Trophoblast cell (in vitro differentiated cells and primary cell): ENCODE measurements at regions not wholly inside any gene's neighbourhood (a gene's known extent, or its start where the extent isn't known, plus 50 kb on each side); places are given as distances from the start of the nearest gene placed in this dataset.

Experiments used
- DNase-seq, 2 donors: peaks; one replicate each; pipeline ENCODE4 v3.0.0-alpha.2; 2016
- H2AFZ ChIP-seq: 2 replicates; pipeline ENCODE4 v1.6.1; 2013; ENCODE audit warnings: low read length, moderate library complexity, mild to moderate bottlenecking; ENCODE audit not compliant: insufficient read depth, poor library complexity
- H2AK5ac ChIP-seq: 2 replicates; pipeline ENCODE4 v1.6.1; 2013; ENCODE audit warnings: mild to moderate bottlenecking, low read length
- H2BK120ac ChIP-seq: 2 replicates; pipeline ENCODE4 v1.6.1; 2013; ENCODE audit warnings: low read length, mild to moderate bottlenecking, moderate library complexity; ENCODE audit not compliant: insufficient read depth, poor library complexity
- H2BK12ac ChIP-seq: 2 replicates; pipeline ENCODE4 v1.6.1; 2013; ENCODE audit warnings: mild to moderate bottlenecking, low read length, moderate library complexity
- H2BK5ac ChIP-seq: 2 replicates; pipeline ENCODE4 v1.6.1; 2013; ENCODE audit warnings: low read length, low read depth, moderate library complexity, mild to moderate bottlenecking; ENCODE audit not compliant: poor library complexity
- H3K14ac ChIP-seq: 2 replicates; pipeline ENCODE4 v1.6.1; 2013; ENCODE audit warnings: mild to moderate bottlenecking, low read length
- H3K18ac ChIP-seq: 2 replicates; pipeline ENCODE4 v1.6.1; 2013; ENCODE audit warnings: mild to moderate bottlenecking, low read length
- H3K23ac ChIP-seq: 2 replicates; pipeline ENCODE4 v1.6.1; 2013; ENCODE audit warnings: low read length
- H3K27ac ChIP-seq: 2 replicates; pipeline ENCODE4 v1.5.1; 2013; ENCODE audit warnings: low read depth, mild to moderate bottlenecking, inconsistent platforms, low read length, moderate library complexity
- H3K27me3 ChIP-seq: 2 replicates; pipeline ENCODE4 v1.6.1; 2013; ENCODE audit warnings: inconsistent platforms, mild to moderate bottlenecking, low read length, moderate library complexity; ENCODE audit not compliant: insufficient read depth
- H3K36me3 ChIP-seq, 2 experiments: 1 replicate in 1 of 2; 2 replicates in 1 of 2; pipeline ENCODE4 v1.6.1; 2013; ENCODE audit warnings: low read length in 2 of 2, mild to moderate bottlenecking in 2 of 2, moderate library complexity in 1 of 2; ENCODE audit not compliant: insufficient read depth in 2 of 2, control insufficient read depth in 1 of 2
- H3K4ac ChIP-seq: 2 replicates; pipeline ENCODE4 v1.6.1; 2013; ENCODE audit warnings: low read depth, mild to moderate bottlenecking, low read length, moderate library complexity
- H3K4me1 ChIP-seq, 2 experiments: 1 replicate in 1 of 2; 2 replicates in 1 of 2; pipeline ENCODE4 v1.6.1; 2013; ENCODE audit warnings: low read length in 2 of 2, mild to moderate bottlenecking in 2 of 2, moderate library complexity in 1 of 2; ENCODE audit not compliant: insufficient read depth in 2 of 2, control insufficient read depth in 1 of 2
- H3K4me2 ChIP-seq: 2 replicates; pipeline ENCODE4 v1.6.1; 2013; ENCODE audit warnings: inconsistent platforms, mild to moderate bottlenecking, low read length, moderate library complexity
- H3K4me3 ChIP-seq: 2 replicates; pipeline ENCODE4 v1.5.1; 2013; ENCODE audit warnings: mild to moderate bottlenecking, low read depth, low read length, inconsistent platforms
- H3K79me1 ChIP-seq: one replicate; pipeline ENCODE4 v1.6.1; 2013; ENCODE audit warnings: low read length
- H3K79me2 ChIP-seq: 2 replicates; pipeline ENCODE4 v1.6.1; 2013; ENCODE audit warnings: low read length, mild to moderate bottlenecking; ENCODE audit not compliant: control insufficient read depth, insufficient read depth, poor library complexity
- H3K9ac ChIP-seq: 2 replicates; pipeline ENCODE4 v1.6.1; 2013; ENCODE audit warnings: mild to moderate bottlenecking, low read length
- H3K9me3 ChIP-seq: 2 replicates; pipeline ENCODE4 v1.6.1; 2013; ENCODE audit warnings: low read depth, mild to moderate bottlenecking, control low read depth, inconsistent platforms, low read length; ENCODE audit not compliant: insufficient read depth
- H4K12ac ChIP-seq: 2 replicates; pipeline ENCODE4 v1.6.1; 2013; ENCODE audit warnings: low read depth, mild to moderate bottlenecking, low read length, moderate library complexity
- H4K8ac ChIP-seq: 2 replicates; pipeline ENCODE4 v1.6.1; 2013; ENCODE audit warnings: low read depth, mild to moderate bottlenecking, low read length, moderate library complexity
- H4K91ac ChIP-seq: one replicate; pipeline ENCODE4 v1.6.1; 2013; ENCODE audit warnings: low read depth, mild to moderate bottlenecking, low read length, moderate library complexity
- WGBS: extraction: QIAGEN DNeasy Blood & Tissue Kit; methylation state at CpG from one replicate; pipeline ENCODE4 v1.1.7; 2013; ENCODE audit warnings: missing lambda C conversion rate; ENCODE audit not compliant: insufficient read length, insufficient coverage; ENCODE audit errors: extremely low coverage; 5-methylcytosine and 5-hydroxymethylcytosine counted together

DNA sequence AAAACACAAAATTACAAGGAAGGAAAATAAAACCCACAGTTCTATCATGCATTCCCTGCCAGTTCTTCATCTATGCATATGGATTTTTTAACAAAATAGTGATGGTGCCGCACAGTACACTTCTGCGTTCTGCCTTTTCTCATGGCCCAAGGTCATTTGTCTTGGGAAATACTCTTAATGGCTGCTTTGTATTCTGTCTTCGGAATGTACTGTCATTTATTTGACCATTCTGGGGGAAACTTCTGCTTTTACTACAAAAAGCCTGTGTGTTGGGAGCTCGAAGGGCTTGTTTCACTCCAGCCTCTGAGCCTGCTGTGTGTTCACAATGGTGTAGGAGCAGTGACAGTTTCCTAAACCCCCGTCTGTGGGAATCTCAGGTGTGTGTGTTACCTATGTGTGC, 82.8 kb upstream of the SEC14L1 start:
- H3K27ac ChIP-seq = no peak overlapping the region
- DNase-seq = no peak
- H2BK5ac ChIP-seq = no peak overlapping the region
- H3K79me1 ChIP-seq = no peaks in the 10 kb centered on the region
- no peak overlapping the region for H3K18ac ChIP-seq
- no peak overlapping the region for H3K4ac ChIP-seq
- no peaks in the 10 kb centered on the region for H3K27me3 ChIP-seq
- H3K9ac ChIP-seq = no peak overlapping the region
- peaks cover 2% of the 10 kb centered on the region for H3K9me3 ChIP-seq
- H3K23ac ChIP-seq = no peak overlapping the region
- no peak overlapping the region for H2BK120ac ChIP-seq
- no CpG with 5 or more reads among the region's 5 CpGs for WGBS
- H2BK12ac ChIP-seq = no peak overlapping the region
- no peak overlapping the region for H3K4me3 ChIP-seq
- H2AK5ac ChIP-seq = no peak overlapping the region
- no peaks in the 10 kb centered on the region for H3K36me3 ChIP-seq
- H3K79me2 ChIP-seq = no peaks in the 10 kb centered on the region
- H3K4me1 ChIP-seq = peaks cover 11 to 13% of the 10 kb centered on the region in 2 experiments
- H4K12ac ChIP-seq = no peak overlapping the region
- H3K14ac ChIP-seq = no peak overlapping the region
- no peak overlapping the region for H4K91ac ChIP-seq
- no peak overlapping the region for H4K8ac ChIP-seq
- no peak overlapping the region for H3K4me2 ChIP-seq
- H2AFZ ChIP-seq = no peak overlapping the region

DNA sequence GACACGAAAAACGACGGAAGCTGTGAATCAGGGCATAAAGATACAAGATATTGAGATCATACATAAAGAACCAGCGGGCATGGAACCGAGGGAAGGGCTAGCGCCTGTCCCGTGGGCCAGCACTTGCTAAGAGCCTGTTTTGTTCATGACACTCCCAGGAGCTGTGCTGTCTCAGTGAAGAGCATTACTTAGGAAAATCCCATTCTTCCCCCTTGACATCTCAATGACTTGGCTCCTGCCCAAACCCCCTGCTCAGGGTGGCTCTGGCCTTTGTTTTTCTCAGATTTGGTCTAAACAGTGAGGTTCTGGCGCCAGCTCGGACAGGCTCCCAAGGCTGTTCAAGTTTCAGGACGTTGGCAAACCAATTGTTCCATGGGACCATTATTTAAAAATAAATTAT, 79.1 kb upstream of the SEC14L1 start:
- no peak overlapping the region for H2AK5ac ChIP-seq
- H3K14ac ChIP-seq = no peak overlapping the region
- H2BK120ac ChIP-seq = no peak overlapping the region
- no peaks in the 10 kb centered on the region for H3K79me2 ChIP-seq
- no peak overlapping the region for H4K12ac ChIP-seq
- no peaks in the 10 kb centered on the region for H3K4me1 ChIP-seq
- H3K4ac ChIP-seq = no peak overlapping the region
- H4K91ac ChIP-seq = no peak overlapping the region
- no peaks in the 10 kb centered on the region for H3K36me3 ChIP-seq
- H3K23ac ChIP-seq = no peak overlapping the region
- no peak overlapping the region for H2BK5ac ChIP-seq
- no peak overlapping the region for H3K4me2 ChIP-seq
- no peaks in the 10 kb centered on the region for H3K79me1 ChIP-seq
- no peak overlapping the region for H2AFZ ChIP-seq
- DNase-seq = no peak
- H4K8ac ChIP-seq = no peak overlapping the region
- H3K9me3 ChIP-seq = no peaks in the 10 kb centered on the region
- no CpG with 5 or more reads among the region's 10 CpGs for WGBS
- no peaks in the 10 kb centered on the region for H3K27me3 ChIP-seq
- H2BK12ac ChIP-seq = no peak overlapping the region
- no peak overlapping the region for H3K4me3 ChIP-seq
- H3K27ac ChIP-seq = no peak overlapping the region
- H3K9ac ChIP-seq = no peak overlapping the region
- H3K18ac ChIP-seq = no peak overlapping the region

DNA sequence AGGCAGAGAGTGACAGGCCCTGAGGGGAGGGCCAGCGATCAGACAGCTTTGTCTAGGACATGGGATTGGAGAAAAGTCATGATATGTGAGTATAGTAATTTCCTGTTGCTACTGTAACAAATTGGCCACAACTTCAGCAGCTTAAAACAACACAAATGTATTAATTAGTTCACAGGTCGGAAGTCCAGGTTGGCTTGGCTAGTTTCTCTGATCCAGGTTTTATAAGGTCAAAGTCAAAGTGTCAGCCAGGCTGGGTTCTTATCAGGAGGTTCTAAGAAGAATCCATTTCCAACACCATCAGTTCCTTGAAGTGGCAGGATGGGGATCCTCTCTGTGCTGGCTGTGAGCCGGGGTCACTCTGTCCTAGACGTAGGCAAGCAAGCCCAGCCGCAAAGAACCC, 76.2 kb upstream of the SEC14L1 start:
- H2AFZ ChIP-seq = no peak overlapping the region
- H2BK120ac ChIP-seq = no peak overlapping the region
- H4K91ac ChIP-seq = no peak overlapping the region
- H3K14ac ChIP-seq = no peak overlapping the region
- WGBS = no CpG with 5 or more reads among the region's 5 CpGs
- no peak overlapping the region for H4K12ac ChIP-seq
- no peak overlapping the region for H3K4ac ChIP-seq
- no peaks in the 10 kb centered on the region for H3K27me3 ChIP-seq
- no peaks in the 10 kb centered on the region for H3K4me1 ChIP-seq
- no peak overlapping the region for H3K4me3 ChIP-seq
- no peak for DNase-seq
- H3K36me3 ChIP-seq = no peaks in the 10 kb centered on the region
- no peak overlapping the region for H2AK5ac ChIP-seq
- H2BK5ac ChIP-seq = no peak overlapping the region
- no peaks in the 10 kb centered on the region for H3K79me1 ChIP-seq
- no peak overlapping the region for H4K8ac ChIP-seq
- no peaks in the 10 kb centered on the region for H3K79me2 ChIP-seq
- H3K9ac ChIP-seq = no peak overlapping the region
- no peak overlapping the region for H3K4me2 ChIP-seq
- H3K9me3 ChIP-seq = no peaks in the 10 kb centered on the region
- H3K18ac ChIP-seq = no peak overlapping the region
- no peak overlapping the region for H3K23ac ChIP-seq
- H2BK12ac ChIP-seq = no peak overlapping the region
- no peak overlapping the region for H3K27ac ChIP-seq

DNA sequence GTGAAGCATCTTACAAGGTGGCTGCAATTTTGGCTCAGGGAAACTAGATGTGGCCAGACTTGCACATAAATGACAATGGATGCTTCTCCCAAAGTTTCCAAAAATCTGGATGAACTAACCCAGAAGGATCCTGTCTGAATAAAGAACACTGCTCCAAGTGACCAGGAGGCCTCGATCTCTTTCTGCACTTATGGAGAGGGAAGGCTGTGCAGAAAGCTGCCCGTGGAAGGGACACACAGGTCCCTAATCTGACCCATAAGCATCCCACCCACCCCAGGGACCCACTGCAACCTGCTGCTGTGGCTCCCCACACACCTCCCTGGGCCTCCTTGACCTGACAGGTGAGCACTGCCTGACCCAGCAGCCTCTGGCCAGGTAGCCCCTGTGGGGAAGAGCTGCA, 74.6 kb upstream of the SEC14L1 start:
- Histone ChIP-seq H4K8ac (no peak overlapping the region), H3K27me3 (no peaks in the 10 kb centered on the region), H3K4ac (no peak overlapping the region), H2AFZ (no peak overlapping the region), H4K91ac (no peak overlapping the region), H4K12ac (no peak overlapping the region), H3K4me1 (no peaks in the 10 kb centered on the region), H3K79me2 (no peaks in the 10 kb centered on the region), H2AK5ac (no peak overlapping the region), H3K9ac (no peak overlapping the region), H2BK12ac (no peak overlapping the region), H2BK120ac (no peak overlapping the region), H3K36me3 (no peaks in the 10 kb centered on the region), H3K79me1 (no peaks in the 10 kb centered on the region), H2BK5ac (no peak overlapping the region), H3K23ac (no peak overlapping the region), H3K18ac (no peak overlapping the region), H3K4me3 (no peak overlapping the region), H3K4me2 (no peak overlapping the region), H3K27ac (no peak overlapping the region), H3K9me3 (no peaks in the 10 kb centered on the region), H3K14ac (no peak overlapping the region)
- no peak for DNase-seq
- no CpG with 5 or more reads among the region's 2 CpGs for WGBS
